ENCODE measurements at regions not wholly inside any gene's neighbourhood (a gene's known extent, or its start where the extent isn't known, plus 50 kb on each side); places are given as distances from the start of the nearest gene placed in this dataset.

GRCh38 chrX:69110116-69110530, 55.1 kb downstream of the PJA1 start:
- DNase-seq, result no peak

- no peak for DNase-seq
Measured at GRCh38 chrX:69109706-69110105, 55.5 kb downstream of the PJA1 start.

DNA sequence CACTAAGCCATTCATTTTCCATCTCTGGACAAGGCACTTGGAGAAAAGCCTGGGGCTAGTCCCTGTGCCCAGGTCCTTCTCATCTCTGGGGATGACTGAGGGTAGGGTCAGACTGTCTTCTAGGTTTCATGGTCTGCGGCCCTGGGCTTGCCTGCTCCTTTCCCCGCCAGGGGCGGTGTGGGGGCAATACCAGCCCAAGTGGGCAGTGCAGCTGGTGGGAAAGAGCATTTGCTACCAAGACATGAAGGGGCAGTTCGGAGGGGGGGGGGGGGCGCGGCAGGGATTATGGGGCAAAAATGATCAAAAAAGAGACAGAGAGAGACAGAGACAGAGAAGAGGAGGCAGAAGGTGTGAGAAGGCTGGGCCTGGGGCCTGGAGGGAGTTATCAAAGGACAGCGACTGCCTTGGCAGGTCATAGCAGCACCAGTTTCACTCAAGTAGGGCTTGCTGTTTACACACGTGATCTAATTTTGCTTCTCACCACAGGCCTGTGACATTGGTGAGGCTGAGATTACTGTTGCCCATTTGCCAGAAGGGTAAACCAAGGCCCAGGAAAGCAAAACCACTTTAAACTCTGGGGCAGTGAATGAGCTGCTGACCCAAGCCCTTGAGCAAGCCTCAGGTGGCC, 56.1 kb downstream of the PJA1 start:
- DNase-seq, result no peak

GRCh38 chrX:69107747-69108401, 57.4 kb downstream of the PJA1 start:
- no peak for DNase-seq

- no peak for DNase-seq
Measured at GRCh38 chrX:69107231-69107739, 58.0 kb downstream of the PJA1 start.

- no peak for DNase-seq
Measured at GRCh38 chrX:69104756-69105434, 60.4 kb downstream of the PJA1 start.

DNA sequence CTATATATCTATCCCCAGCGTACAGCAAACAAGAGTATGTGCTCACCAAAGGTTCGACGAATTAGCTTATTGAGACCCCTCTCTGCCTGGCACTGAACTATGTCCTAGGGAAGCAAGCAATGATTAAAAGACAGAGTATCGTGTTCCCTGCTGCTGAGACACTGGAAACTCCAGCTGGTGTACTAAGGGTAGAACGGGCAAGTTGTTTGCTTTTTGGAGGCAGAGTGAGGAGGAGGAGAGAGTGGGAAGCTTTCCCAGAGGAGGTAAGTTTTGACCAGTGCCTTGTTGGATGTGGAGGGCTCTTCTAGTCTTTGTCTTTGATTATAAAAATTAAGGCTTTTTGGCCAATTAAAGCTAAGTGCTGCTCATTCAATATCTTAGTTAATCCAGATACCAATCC, 61.7 kb downstream of the PJA1 start:
- DNase-seq, result no peak

GRCh38 chrX:69102612-69103194, 62.5 kb downstream of the PJA1 start:
- DNase-seq, result no peak

DNA sequence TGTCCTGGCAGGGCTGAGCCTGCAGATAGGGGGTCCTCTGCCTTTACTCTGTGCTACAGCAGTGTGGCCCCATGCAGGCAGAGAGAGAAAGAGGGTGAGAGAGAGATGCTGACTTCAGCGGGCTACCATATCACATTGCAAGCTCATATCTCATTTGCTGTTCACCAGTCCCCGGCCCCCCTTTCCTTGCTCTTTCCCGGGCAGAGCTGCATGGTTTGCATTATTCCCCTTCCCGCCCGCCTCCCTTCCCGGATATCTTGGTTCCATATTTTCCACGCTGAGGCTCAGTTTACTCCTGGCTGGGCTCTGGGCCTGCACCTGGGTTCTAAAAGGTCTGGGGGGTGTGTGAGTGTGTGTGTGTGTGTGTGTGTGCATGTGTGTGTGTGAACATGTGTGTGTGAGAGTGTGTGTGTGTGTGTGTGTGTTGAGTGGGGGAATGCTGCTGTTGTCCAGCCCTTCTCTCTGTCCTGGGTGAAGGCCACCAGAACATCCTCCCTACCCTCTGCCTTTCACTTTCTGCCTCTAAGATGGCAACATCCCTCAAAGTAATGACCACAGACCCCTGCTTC, 63.5 kb downstream of the PJA1 start:
- DNase-seq, result no peak

DNA sequence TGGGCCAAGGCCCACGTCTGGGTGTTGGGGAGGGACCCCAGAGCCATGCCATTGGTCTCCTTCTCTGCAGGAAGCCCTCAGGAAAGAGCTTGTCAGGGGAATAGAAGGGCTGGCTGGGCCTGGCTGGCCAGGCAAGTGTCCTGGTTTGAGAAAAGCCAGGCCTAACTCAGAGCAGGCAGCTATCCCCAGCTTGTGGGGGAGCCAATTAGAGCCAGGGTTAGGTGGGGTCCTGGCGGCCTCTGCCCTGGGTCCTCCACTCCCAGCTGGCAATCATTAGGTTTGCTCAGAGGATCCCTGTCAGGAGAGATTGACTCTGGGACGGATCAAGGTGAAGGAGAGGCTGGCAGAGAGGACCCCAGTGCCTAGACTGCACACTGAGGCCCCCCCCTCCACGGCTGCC, 64.8 kb downstream of the PJA1 start:
- DNase-seq, result no peak

DNA sequence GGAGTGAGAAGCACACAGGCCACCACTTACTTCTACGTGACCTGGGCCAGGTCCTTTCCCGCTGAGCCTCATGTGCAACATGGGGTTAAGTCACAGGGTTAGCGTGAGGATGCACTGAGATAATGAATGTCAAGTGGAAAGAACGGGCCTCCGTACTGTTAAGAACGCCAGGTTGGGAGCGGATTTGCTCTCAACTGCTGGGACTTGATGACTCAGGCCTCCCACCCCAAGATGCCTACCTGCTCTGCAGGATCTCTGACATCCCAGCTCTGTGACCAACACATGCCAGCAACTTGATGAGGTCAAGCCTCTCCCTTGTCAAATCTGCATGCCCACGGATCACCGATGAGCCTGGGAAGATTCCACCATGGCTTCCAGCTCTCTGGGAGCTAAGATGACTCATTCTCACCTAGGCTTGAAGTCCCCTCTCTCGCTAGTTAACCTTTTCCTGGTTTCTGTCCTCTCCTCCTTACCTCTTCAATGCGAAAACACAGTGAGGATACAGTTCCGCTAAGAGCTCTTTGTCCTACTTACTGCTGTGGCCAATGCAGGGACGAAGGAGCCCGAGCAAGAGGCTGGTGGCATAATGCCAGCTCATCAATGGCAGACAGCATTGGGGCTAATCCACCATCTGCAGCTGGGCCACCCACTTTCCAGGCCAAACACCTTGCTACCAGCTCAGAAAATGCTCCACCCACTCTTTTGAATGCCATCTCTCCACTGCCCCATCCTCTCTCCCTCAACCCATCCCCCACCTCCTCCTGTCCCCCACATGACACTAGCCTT, 67.6 kb downstream of the PJA1 start:
- DNase-seq, result no peak

GRCh38 chrX:69096963-69097362, 68.3 kb downstream of the PJA1 start:
- DNase-seq, result no peak

GRCh38 chrX:69094977-69095669, 70.1 kb downstream of the PJA1 start:
- DNase-seq, result no peak

GRCh38 chrX:69093960-69094871, 71.0 kb downstream of the PJA1 start:
- DNase-seq, result peak; percentile 8

GRCh38 chrX:69090022-69090421, 75.2 kb downstream of the PJA1 start:
- no peak for DNase-seq

DNA sequence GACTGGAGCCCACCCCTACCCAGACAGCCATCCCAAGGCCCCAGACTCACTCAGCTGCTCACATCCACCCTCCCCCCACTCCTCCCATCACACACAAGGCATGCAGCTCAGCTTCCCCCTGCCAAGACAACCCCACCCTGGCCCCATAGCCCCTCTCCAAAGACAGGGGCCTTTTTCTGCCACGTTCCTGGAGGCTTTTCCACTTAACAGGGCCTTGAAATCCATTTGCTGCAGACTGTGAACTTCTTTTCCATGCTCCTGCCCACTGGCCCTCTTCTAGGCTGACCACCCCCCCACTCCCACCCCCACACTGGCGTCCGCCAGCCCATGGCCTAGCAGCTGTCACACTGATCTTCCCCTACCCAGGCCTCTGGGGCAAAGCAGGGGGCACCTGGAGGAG, 76.0 kb downstream of the PJA1 start:
- no peak for DNase-seq

- no peak for DNase-seq
Measured at GRCh38 chrX:69088171-69088938, 76.9 kb downstream of the PJA1 start.

DNA sequence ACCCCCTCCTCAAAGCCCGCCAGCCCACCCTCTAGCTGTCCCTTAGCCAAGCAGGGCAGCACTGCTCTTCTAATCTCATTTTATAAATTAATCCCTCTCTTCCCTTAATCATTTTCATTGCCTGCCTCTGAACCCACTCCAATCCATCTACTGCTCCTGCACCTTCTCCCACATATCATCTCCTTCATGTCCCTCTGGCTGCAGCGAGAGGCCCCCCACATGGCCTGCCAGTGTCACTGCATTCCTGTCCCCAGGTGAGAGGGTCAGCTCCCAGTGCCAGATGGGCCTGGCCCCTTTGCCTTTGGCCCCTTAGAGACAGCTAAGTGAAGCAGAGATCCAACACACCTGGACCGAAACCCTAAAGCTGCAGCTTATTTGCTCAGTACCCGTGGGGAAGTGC, 79.4 kb downstream of the PJA1 start:
- no peak for DNase-seq

GRCh38 chrX:69085151-69085550, 80.1 kb downstream of the PJA1 start:
- no peak for DNase-seq

GRCh38 chrX:69083801-69084200, 81.5 kb downstream of the PJA1 start:
- DNase-seq, result no peak
